HEK293 (cell line): ENCODE measurements at regions not wholly inside any gene's neighbourhood (a gene's known extent, or its start where the extent isn't known, plus 50 kb on each side); places are given as distances from the start of the nearest gene placed in this dataset.
"Not testable (repeated sequence)": the region's sequence is repeated elsewhere in the genome, so short reads cannot be mapped to it uniquely, and the experiment has no call there.

Source experiments
- CTCF ChIA-PET: fragments of 350-600 bp; formaldehyde crosslinking; extraction: SDS; loops from one replicate; lab custom pipeline; 2021; ENCODE audit warnings: antibody characterized with exemption; lab: Yijun Ruan, JAX
- POLR2A ChIA-PET: fragments of 300-600 bp; formaldehyde crosslinking; extraction: SDS; loops from one replicate; lab custom pipeline; 2020; ENCODE audit warnings: antibody characterized with exemption, inconsistent platforms; lab: Yijun Ruan, JAX
- H3K27ac ChIP-seq: fragments of 200-500 bp; sonication (Bioruptor generic); 2 replicates; pipeline ENCODE4 v1.5.1; 2014; ENCODE audit warnings: low read depth, low read length, control low read depth, inconsistent platforms; ENCODE audit errors: extremely low read depth
- H3K36me3 ChIP-seq, 2 experiments: fragments of 200-500 bp in 1 of 2; sonication (Bioruptor generic) in 1 of 2; 1 replicate in 1 of 2; 2 replicates in 1 of 2; pipeline ENCODE4 v1.5.1; 2014 to 2017; ENCODE audit warnings: inconsistent platforms in 2 of 2, low read length in 2 of 2; ENCODE audit not compliant: control insufficient read depth in 2 of 2, insufficient read depth in 1 of 2
- H3K4me1 ChIP-seq: fragments of 200-500 bp; sonication (Bioruptor generic); 2 replicates; pipeline ENCODE4 v1.5.1; 2014; ENCODE audit warnings: mild to moderate bottlenecking, low read length, inconsistent platforms; ENCODE audit not compliant: control insufficient read depth, insufficient read depth
- H3K4me3 ChIP-seq: 2 replicates; pipeline ENCODE4 v1.5.1; 2011; ENCODE audit warnings: low read depth, mild to moderate bottlenecking, control low read depth, low read length, moderate library complexity
- H3K9me3 ChIP-seq: fragments of 200-500 bp; sonication (Bioruptor generic); 2 replicates; pipeline ENCODE4 v1.5.1; 2014; ENCODE audit warnings: low read depth, low read length, inconsistent platforms; ENCODE audit not compliant: control insufficient read depth, insufficient read depth
- BCL11A ChIP-seq: fragments of 450-650 bp; formaldehyde crosslinking; IDR thresholded peaks from 2 replicates; pipeline ENCODE4 v1.5.1; 2016; ENCODE audit warnings: low read depth, missing biosample characterization, missing genetic modification characterization
- GLIS1 ChIP-seq: fragments of 450-650 bp; formaldehyde crosslinking; IDR thresholded peaks from 2 replicates; pipeline ENCODE4 v1.5.1; 2016; ENCODE audit warnings: missing biosample characterization, missing genetic modification characterization
- KLF17 ChIP-seq: fragments of 450-650 bp; formaldehyde crosslinking; IDR thresholded peaks from 2 replicates; pipeline ENCODE4 v1.5.1; 2016; ENCODE audit warnings: missing biosample characterization, missing genetic modification characterization
- KLF8 ChIP-seq: fragments of 450-650 bp; formaldehyde crosslinking; IDR thresholded peaks from 2 replicates; pipeline ENCODE4 v1.5.1; 2016; ENCODE audit warnings: missing biosample characterization, missing genetic modification characterization
- OVOL3 ChIP-seq: fragments of 450-650 bp; formaldehyde crosslinking; IDR thresholded peaks from 2 replicates; pipeline ENCODE4 v1.5.1; 2016; ENCODE audit warnings: missing biosample characterization, missing genetic modification characterization
- SCRT1 ChIP-seq: fragments of 450-650 bp; formaldehyde crosslinking; IDR thresholded peaks from 2 replicates; pipeline ENCODE4 v1.5.1; 2016; ENCODE audit warnings: missing biosample characterization, missing genetic modification characterization, borderline replicate concordance
- ZBTB48 ChIP-seq: fragments of 450-650 bp; formaldehyde crosslinking; IDR thresholded peaks from 2 replicates; pipeline ENCODE4 v1.5.1; 2016; ENCODE audit warnings: missing biosample characterization, missing genetic modification characterization
- ZNF148 ChIP-seq: fragments of 450-650 bp; formaldehyde crosslinking; IDR thresholded peaks from 2 replicates; pipeline ENCODE4 v1.5.0; 2017; ENCODE audit warnings: missing biosample characterization, missing genetic modification characterization, borderline replicate concordance
- ZNF18 ChIP-seq: fragments of 450-650 bp; formaldehyde crosslinking; IDR thresholded peaks from 2 replicates; pipeline ENCODE4 v1.5.1; 2016; ENCODE audit warnings: missing biosample characterization, missing genetic modification characterization
- ZNF184 ChIP-seq: fragments of 450-650 bp; IDR thresholded peaks from 2 replicates; pipeline ENCODE4 v1.5.1; 2018; ENCODE audit warnings: missing biosample characterization, mild to moderate bottlenecking, missing genetic modification characterization
- ZNF202 ChIP-seq: fragments of 450-650 bp; formaldehyde crosslinking; IDR thresholded peaks from 2 replicates; pipeline ENCODE4 v1.5.1; 2016; ENCODE audit warnings: missing biosample characterization, missing genetic modification characterization, borderline replicate concordance
- ZNF239 ChIP-seq: fragments of 450-650 bp; formaldehyde crosslinking; IDR thresholded peaks from 2 replicates; pipeline ENCODE4 v1.5.1; 2016; ENCODE audit warnings: missing biosample characterization, missing genetic modification characterization
- ZNF335 ChIP-seq: fragments of 450-650 bp; formaldehyde crosslinking; conservative IDR thresholded peaks from 2 replicates; pipeline ENCODE4 v1.5.1; 2016; ENCODE audit warnings: missing biosample characterization, missing genetic modification characterization
- ZNF366 ChIP-seq: fragments of 450-650 bp; formaldehyde crosslinking; conservative IDR thresholded peaks from 2 replicates; pipeline ENCODE4 v1.5.1; 2016; ENCODE audit warnings: missing biosample characterization, missing genetic modification characterization
- ZNF555 ChIP-seq: fragments of 450-650 bp; formaldehyde crosslinking; conservative IDR thresholded peaks from 2 replicates; pipeline ENCODE4 v1.5.1; 2017; ENCODE audit warnings: missing biosample characterization, mild to moderate bottlenecking, missing genetic modification characterization, inconsistent platforms
- ZNF561 ChIP-seq: fragments of 450-650 bp; IDR thresholded peaks from 2 replicates; pipeline ENCODE4 v1.5.1; 2018; ENCODE audit warnings: missing biosample characterization, missing genetic modification characterization, borderline replicate concordance
- ZNF596 ChIP-seq: fragments of 450-650 bp; IDR thresholded peaks from 2 replicates; pipeline ENCODE4 v1.5.0; 2018; ENCODE audit warnings: missing biosample characterization, mild to moderate bottlenecking, missing genetic modification characterization, moderate library complexity
- ZNF623 ChIP-seq: fragments of 450-650 bp; formaldehyde crosslinking; IDR thresholded peaks from 2 replicates; pipeline ENCODE4 v1.5.1; 2016; ENCODE audit warnings: missing biosample characterization, missing genetic modification characterization
- ZNF629 ChIP-seq: fragments of 450-650 bp; formaldehyde crosslinking; IDR thresholded peaks from 2 replicates; pipeline ENCODE4 v1.5.1; 2017; ENCODE audit warnings: missing biosample characterization, missing genetic modification characterization
- ZNF660 ChIP-seq: fragments of 450-650 bp; IDR thresholded peaks from 2 replicates; pipeline ENCODE4 v1.5.1; 2018; ENCODE audit warnings: missing biosample characterization, mild to moderate bottlenecking, missing genetic modification characterization
- ZNF692 ChIP-seq: fragments of 450-650 bp; formaldehyde crosslinking; IDR thresholded peaks from 2 replicates; pipeline ENCODE4 v1.5.1; 2016; ENCODE audit warnings: missing biosample characterization, missing genetic modification characterization
- ZNF76 ChIP-seq: fragments of 450-650 bp; formaldehyde crosslinking; IDR thresholded peaks from 2 replicates; pipeline ENCODE4; 2016; ENCODE audit warnings: low read depth, missing biosample characterization, missing genetic modification characterization, borderline replicate concordance
- ZNF785 ChIP-seq: fragments of 450-650 bp; formaldehyde crosslinking; IDR thresholded peaks from 2 replicates; pipeline ENCODE4 v1.5.1; 2016; ENCODE audit warnings: missing biosample characterization, missing genetic modification characterization
- ZNF792 ChIP-seq: fragments of 450-650 bp; formaldehyde crosslinking; IDR thresholded peaks from 2 replicates; pipeline ENCODE4 v1.5.1; 2016; ENCODE audit warnings: missing biosample characterization, missing genetic modification characterization
- ZSCAN23 ChIP-seq: fragments of 450-650 bp; formaldehyde crosslinking; IDR thresholded peaks from 2 replicates; pipeline ENCODE4 v1.5.1; 2016; ENCODE audit warnings: missing biosample characterization, missing genetic modification characterization
- ZSCAN4 ChIP-seq: fragments of 450-650 bp; formaldehyde crosslinking; IDR thresholded peaks from 2 replicates; pipeline ENCODE4 v1.5.1; 2017; ENCODE audit warnings: missing biosample characterization, missing genetic modification characterization

GRCh38 chrX:112197840-112198239 lies 115.3 kb upstream of the TRPC5 start:
- CTCF ChIA-PET: interaction anchor here (0.7 kb wide), 1 partner anchor 348 kb away, joined by 3 read pairs; no protein-coding TSS in a partner anchor
- POLR2A ChIA-PET: no interaction called here

GRCh38 chrX:112190646-112191045 lies 108.1 kb upstream of the TRPC5 start:
- no peak overlapping the region for H3K27ac ChIP-seq
- TF ChIP-seq BCL11A (no peak), ZSCAN4 (tag by site-specific recombination) (no peak), ZNF148 (tag by site-specific recombination) (no peak), ZNF555 (tag by site-specific recombination) (no peak), ZBTB48 (tag by site-specific recombination) (no peak), ZNF76 (no peak), SCRT1 (tag by site-specific recombination) (no peak), ZNF692 (tag by site-specific recombination) (no peak), ZNF785 (no peak), ZNF660 (tag by site-specific recombination) (no peak), OVOL3 (tag by site-specific recombination) (no peak), KLF8 (tag by site-specific recombination) (no peak), ZNF629 (no peak), ZSCAN23 (tag by site-specific recombination) (no peak)
- no peaks in the 10 kb centered on the region for H3K4me1 ChIP-seq
- H3K4me3 ChIP-seq: no peak overlapping the region
- no peaks in the 10 kb centered on the region for H3K36me3 ChIP-seq
- H3K9me3 ChIP-seq: no peaks in the 10 kb centered on the region
- ChIA-PET POLR2A (no interaction called here), CTCF (no interaction called here)

More at GRCh38 chrX:112197840-112198239, 115.3 kb upstream of the TRPC5 start:
- TF ChIP-seq ZNF202 (tag by site-specific recombination) (no peak), ZNF184 (no peak), ZNF561 (no peak), ZNF18 (tag by site-specific recombination) (no peak), KLF17 (no peak), ZNF239 (no peak), ZNF335 (tag by site-specific recombination) (no peak), GLIS1 (no peak), ZNF623 (tag by site-specific recombination) (no peak), ZNF366 (no peak), ZNF596 (tag by site-specific recombination) (no peak), ZNF792 (tag by site-specific recombination) (no peak)
- TF ChIP-seq, all 188 proteins: peak for 0
- H3K4me3 ChIP-seq: no peak overlapping the region
- no peaks in the 10 kb centered on the region for H3K36me3 ChIP-seq
- H3K27ac ChIP-seq: no peak overlapping the region
- H3K9me3 ChIP-seq: no peaks in the 10 kb centered on the region
- no peaks in the 10 kb centered on the region for H3K4me1 ChIP-seq

- H3K36me3 ChIP-seq, H3K9me3 ChIP-seq, H3K4me3 ChIP-seq, H3K27ac ChIP-seq, CTCF ChIA-PET, H3K4me1 ChIP-seq, POLR2A ChIA-PET: not testable (repeated sequence)
Measured at GRCh38 chrX:112181361-112181760, 98.8 kb upstream of the TRPC5 start.
